ENCODE measurements at regions not wholly inside any gene's neighbourhood (a gene's known extent, or its start where the extent isn't known, plus 50 kb on each side); places are given as distances from the start of the nearest gene placed in this dataset.

- TF ChIP-seq POLR2A (IDR thresholded peaks at IDR 0.05) (no peak), CTCF (IDR thresholded peaks at IDR 0.05) (no peak), POLR2AphosphoS5 (IDR thresholded peaks at IDR 0.05) (no peak), EP300 (IDR thresholded peaks at IDR 0.05) (no peak)
These were observed 164.8 kb upstream of the ACVR2A start for GRCh38 chr2:147679955-147680531.
